Motor neuron (in vitro differentiated cells): ENCODE measurements at regions not wholly inside any gene's neighbourhood (a gene's known extent, or its start where the extent isn't known, plus 50 kb on each side); places are given as distances from the start of the nearest gene placed in this dataset.

ENCODE experiments used
- ATAC-seq, 8 experiments: fragments of 200-7000 bp; cut with Tn5 transposase; replicated peaks in 6 of 8; 2 replicates each; pipeline ENCODE4 v1.8.0; 2021; ENCODE audit warnings: mild to moderate bottlenecking in 8 of 8, moderate library complexity in 8 of 8
- H3K27ac ChIP-seq, 2 donors: fragments of 250-450 bp; sonication (Bioruptor Pico); 2 replicates each; pipeline ENCODE4 v1.9.0; 2021; ENCODE audit warnings: antibody characterized with exemption in 2 of 2, mild to moderate bottlenecking in 2 of 2, moderate library complexity in 1 of 2
- H3K4me1 ChIP-seq, 2 donors: fragments of 250-450 bp; sonication (Bioruptor Pico); replicated peaks in 1 of 2; 2 replicates each; pipeline ENCODE4 v1.6.1; 2021; ENCODE audit warnings: antibody characterized with exemption in 2 of 2, mild to moderate bottlenecking in 2 of 2, moderate library complexity in 1 of 2
- H3K4me3 ChIP-seq, 5 donors: fragments of 250-450 bp; sonication (Bioruptor Pico); 2 replicates each; pipeline ENCODE4 v1.9.0; 2021; ENCODE audit warnings: antibody characterized with exemption in 5 of 5, mild to moderate bottlenecking in 5 of 5, moderate library complexity in 4 of 5
- WGBS, 10 experiments: fragments of 450-650 bp; shearing (Covaris generic); methylation state at CpG; one replicate each; pipeline ENCODE4 v1.0.0; 2022; 5-methylcytosine and 5-hydroxymethylcytosine counted together
- in situ Hi-C, 9 experiments: fragments of 400-800 bp; cut with MboI; loops; one replicate each; pipeline ENCODE4 v1.15.0; 2021; ENCODE audit warnings: low sequenced_read_pairs in 9 of 9, low pct_unique_long_range_greater_than_20kb in 2 of 9; ENCODE audit not compliant: unreplicated experiment in 9 of 9

DNA sequence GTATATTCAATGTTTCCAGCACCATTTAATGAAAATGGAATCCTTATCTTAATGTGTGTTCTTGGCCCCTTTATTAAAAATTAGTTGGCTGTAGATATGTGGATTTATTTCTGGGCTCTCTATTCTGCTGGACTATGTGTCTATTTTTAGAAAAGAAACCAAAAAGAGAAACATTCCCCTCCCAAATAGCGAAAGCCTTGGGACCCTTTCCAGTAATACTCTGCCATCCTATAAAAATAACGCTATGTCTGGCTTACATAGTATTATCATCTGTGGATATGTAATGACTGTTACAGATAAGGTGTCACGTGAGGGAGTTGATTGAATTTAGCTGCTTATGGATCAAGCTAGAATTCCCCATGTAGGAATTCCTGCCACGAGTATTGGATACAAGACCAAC lies 279.3 kb upstream of the KIF2B start:
- ATAC-seq = no peak
- Histone ChIP-seq H3K4me3 (no peak overlapping the region), H3K4me1 (no peaks in the 10 kb centered on the region), H3K27ac (no peak overlapping the region)
- in situ Hi-C loops = no loop called here
- 13 to 100% (median 69%) methylated on average over 1 to 4 of the region's 4 CpGs for WGBS, 10 experiments

- Histone ChIP-seq H3K4me3 (no peak overlapping the region), H3K27ac (no peak overlapping the region), H3K4me1 (no peaks in the 10 kb centered on the region)
- in situ Hi-C loops = no loop called here
- WGBS, 10 experiments = 40 to 100% (median 92%) methylated on average over 1 to 2 of the region's 2 CpGs; no CpG with 5 or more reads in 7 of the 10 experiments
- no peak for ATAC-seq
Measured at GRCh38 chr17:53538129-53538617, 284.6 kb upstream of the KIF2B start.

DNA sequence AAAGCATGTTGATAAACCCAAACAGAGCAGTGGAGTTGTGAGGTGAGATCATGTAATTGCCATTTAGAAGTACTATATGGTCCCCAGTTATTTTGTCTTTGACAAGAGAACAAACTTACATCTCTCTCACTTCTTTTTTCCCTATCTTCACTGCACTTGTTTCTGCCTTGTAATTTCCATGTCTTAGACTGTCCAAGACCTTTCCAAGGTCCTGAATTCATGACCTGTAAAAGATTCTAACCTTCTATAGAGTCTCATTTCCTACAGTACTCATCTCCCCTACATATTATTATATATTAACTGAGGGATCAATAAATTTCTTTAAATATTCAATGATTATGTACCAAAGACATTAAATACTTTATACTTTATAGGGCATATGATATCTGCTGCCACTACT lies 295.3 kb upstream of the KIF2B start:
- no peak for ATAC-seq
- Histone ChIP-seq H3K27ac (no peak overlapping the region), H3K4me1 (no peaks in the 10 kb centered on the region), H3K4me3 (no peak overlapping the region)
- in situ Hi-C loops = no loop called here

- no peaks in the 10 kb centered on the region for H3K4me1 ChIP-seq
- 12 to 100% (median 70%) methylated on average over 1 to 2 of the region's 2 CpGs for WGBS, 10 experiments
- ATAC-seq = no peak
- in situ Hi-C loops = no loop called here
- H3K4me3 ChIP-seq = no peak overlapping the region
- H3K27ac ChIP-seq = no peak overlapping the region
Measured at GRCh38 chr17:53525590-53525989, 297.1 kb upstream of the KIF2B start.

DNA sequence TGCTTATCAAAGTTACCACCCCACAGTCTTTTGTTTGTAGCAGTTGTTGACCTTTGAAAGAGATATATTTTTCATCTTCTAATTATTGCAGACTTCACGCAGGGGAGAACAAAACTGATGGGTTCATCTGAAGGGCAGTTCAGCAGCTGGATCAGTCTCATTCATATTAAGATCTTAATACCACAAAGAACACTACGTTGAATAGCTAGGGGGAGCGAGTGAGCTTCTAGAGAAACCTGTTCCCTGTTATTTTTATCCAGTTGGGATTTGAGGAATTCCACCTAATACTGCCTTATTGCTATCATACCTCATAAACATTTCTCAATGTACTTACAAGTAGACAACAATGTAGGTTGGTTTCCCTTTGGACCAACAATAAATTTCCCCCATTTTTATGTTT lies 306.1 kb upstream of the KIF2B start:
- Histone ChIP-seq H3K4me1 (no peaks in the 10 kb centered on the region), H3K4me3 (no peak overlapping the region), H3K27ac (no peak overlapping the region)
- peak in 3 of 8 experiments; percentile 36 to 60 (median 50) for ATAC-seq
- 0 to 25% (median 4%) methylated on average over 1 to 3 of the region's 3 CpGs for WGBS, 10 experiments
- in situ Hi-C loops = no loop called here

- Histone ChIP-seq H3K27ac (no peak overlapping the region), H3K4me3 (no peak overlapping the region), H3K4me1 (no peaks in the 10 kb centered on the region)
- 0 to 100% (median 85%) methylated on average over 1 to 2 of the region's 2 CpGs; no CpG with 5 or more reads in 1 of the 10 experiments for WGBS, 10 experiments
- in situ Hi-C loops = no loop called here
- no peak for ATAC-seq
Measured at GRCh38 chr17:53499277-53499676, 323.4 kb upstream of the KIF2B start.

GRCh38 chr17:53496356-53496755 lies 326.4 kb upstream of the KIF2B start:
- ATAC-seq = no peak
- in situ Hi-C loops = no loop called here
- Histone ChIP-seq H3K4me3 (no peak overlapping the region), H3K27ac (no peak overlapping the region), H3K4me1 (no peaks in the 10 kb centered on the region)
- 11 to 80% (median 42%) methylated on average over 1 of the region's 1 CpG; no CpG with 5 or more reads in 4 of the 10 experiments for WGBS, 10 experiments

DNA sequence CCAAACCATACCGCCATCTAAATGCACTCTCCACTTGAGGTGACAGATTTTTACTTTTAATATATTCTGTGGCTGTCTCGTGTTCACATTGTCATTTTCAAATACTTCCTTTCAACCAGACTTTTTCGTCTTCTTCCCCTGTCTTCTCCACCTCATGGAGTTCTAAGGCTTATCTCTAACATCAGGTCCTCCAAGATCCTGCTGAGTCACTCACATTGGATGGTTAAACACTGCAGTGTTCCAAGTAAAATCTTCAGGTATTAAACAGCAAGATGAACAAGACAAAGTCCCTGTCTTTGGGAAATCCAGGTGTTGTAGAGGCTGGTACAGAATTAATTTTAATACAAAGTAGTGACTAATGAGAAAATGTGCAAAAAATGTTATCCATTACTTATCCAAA lies 330.2 kb upstream of the KIF2B start:
- in situ Hi-C loops = no loop called here
- Histone ChIP-seq H3K4me1 (no peaks in the 10 kb centered on the region), H3K4me3 (no peak overlapping the region), H3K27ac (no peak overlapping the region)
- 7 to 84% (median 63%) methylated on average over 1 to 3 of the region's 3 CpGs; no CpG with 5 or more reads in 1 of the 10 experiments for WGBS, 10 experiments
- no peak for ATAC-seq

- in situ Hi-C loops = no loop called here
- no peak for ATAC-seq
Measured at GRCh38 chr17:53490447-53490968, 332.2 kb upstream of the KIF2B start.

GRCh38 chr17:53483704-53484103 lies 339.0 kb upstream of the KIF2B start:
- Histone ChIP-seq H3K27ac (no peak overlapping the region), H3K4me3 (no peak overlapping the region), H3K4me1 (no peaks in the 10 kb centered on the region)
- in situ Hi-C loops = no loop called here
- WGBS, 10 experiments = 0 to 100% (median 72%) methylated on average over 1 of the region's 1 CpG; no CpG with 5 or more reads in 2 of the 10 experiments
- ATAC-seq = no peak

More at GRCh38 chr17:53490447-53490968, 332.2 kb upstream of the KIF2B start:
- H3K4me1 ChIP-seq = no peaks in the 10 kb centered on the region
- no peak overlapping the region for H3K4me3 ChIP-seq
- no peak overlapping the region for H3K27ac ChIP-seq

GRCh38 chr17:53475002-53475401 lies 347.7 kb upstream of the KIF2B start:
- in situ Hi-C loops = no loop called here
- ATAC-seq = no peak
- H3K4me1 ChIP-seq = no peaks in the 10 kb centered on the region
- 41 to 100% (median 92%) methylated on average over 3 of the region's 3 CpGs for WGBS, 10 experiments
- no peak overlapping the region for H3K27ac ChIP-seq
- no peak overlapping the region for H3K4me3 ChIP-seq

DNA sequence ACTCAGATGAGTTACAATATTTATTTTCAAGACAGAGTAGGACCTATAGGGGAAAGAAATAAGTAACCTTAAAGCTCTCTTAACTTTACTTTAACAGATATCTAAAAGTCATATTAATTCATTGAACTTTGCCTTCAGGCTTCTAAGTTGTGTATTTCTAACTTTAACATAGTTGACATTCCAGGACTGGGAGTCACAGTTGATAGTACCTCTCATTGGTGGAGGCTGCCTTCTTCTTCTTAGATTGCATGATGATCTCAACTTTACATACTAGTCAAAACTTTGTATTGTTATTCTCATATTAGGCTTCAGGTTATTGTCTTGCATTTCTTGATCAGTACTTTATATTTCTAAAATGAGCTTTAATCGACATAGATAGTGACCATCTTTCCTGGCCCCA lies 350.1 kb upstream of the KIF2B start:
- in situ Hi-C loops = no loop called here
- Histone ChIP-seq H3K4me3 (no peak overlapping the region), H3K4me1 (no peaks in the 10 kb centered on the region), H3K27ac (no peak overlapping the region)
- 0 to 100% (median 73%) methylated on average over 1 of the region's 1 CpG; no CpG with 5 or more reads in 2 of the 10 experiments for WGBS, 10 experiments
- ATAC-seq = peak in 2 of 8 experiments; percentile 33 to 43

DNA sequence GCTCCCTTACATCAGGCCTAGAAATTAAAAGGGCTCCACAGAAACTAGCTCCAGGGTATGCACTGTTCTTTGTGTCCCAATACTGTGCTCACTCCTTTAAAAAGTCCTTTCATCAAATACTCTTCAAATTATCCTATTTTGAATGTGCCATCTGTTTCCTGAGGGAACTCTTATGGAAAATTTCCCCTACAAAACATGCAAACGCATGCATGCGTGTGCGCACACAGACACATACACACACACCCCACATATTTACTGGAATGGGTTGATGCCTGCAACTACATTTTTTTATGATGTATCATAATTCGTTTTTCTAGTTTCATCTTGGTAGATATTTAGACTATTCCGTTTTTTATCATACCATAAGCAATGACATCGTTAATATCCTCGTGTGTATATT lies 351.2 kb upstream of the KIF2B start:
- Histone ChIP-seq H3K4me1 (no peaks in the 10 kb centered on the region), H3K27ac (no peak overlapping the region), H3K4me3 (no peak overlapping the region)
- ATAC-seq = peak in 2 of 8 experiments; percentile 46 to 68
- 9 to 89% (median 63%) methylated on average over 2 to 7 of the region's 7 CpGs for WGBS, 10 experiments
- in situ Hi-C loops = no loop called here

- in situ Hi-C loops = no loop called here
- 0 to 60% (median 40%) methylated on average over 1 of the region's 1 CpG; no CpG with 5 or more reads in 1 of the 10 experiments for WGBS, 10 experiments
Measured at GRCh38 chr17:53470626-53471025, 352.1 kb upstream of the KIF2B start.

More at GRCh38 chr17:53470626-53471025, 352.1 kb upstream of the KIF2B start:
- Histone ChIP-seq H3K4me1 (no peaks in the 10 kb centered on the region), H3K27ac (no peak overlapping the region), H3K4me3 (no peak overlapping the region)
- no peak for ATAC-seq
